GM19455 (cell line): ENCODE measurements at regions not wholly inside any gene's neighbourhood (a gene's known extent, or its start where the extent isn't known, plus 50 kb on each side); places are given as distances from the start of the nearest gene placed in this dataset.

Source experiments
- ATAC-seq: cut with Tn5 transposase; IDR thresholded peaks from one replicate; pipeline ENCODE4 v1.9.1; 2021; ENCODE audit not compliant: unreplicated experiment

DNA sequence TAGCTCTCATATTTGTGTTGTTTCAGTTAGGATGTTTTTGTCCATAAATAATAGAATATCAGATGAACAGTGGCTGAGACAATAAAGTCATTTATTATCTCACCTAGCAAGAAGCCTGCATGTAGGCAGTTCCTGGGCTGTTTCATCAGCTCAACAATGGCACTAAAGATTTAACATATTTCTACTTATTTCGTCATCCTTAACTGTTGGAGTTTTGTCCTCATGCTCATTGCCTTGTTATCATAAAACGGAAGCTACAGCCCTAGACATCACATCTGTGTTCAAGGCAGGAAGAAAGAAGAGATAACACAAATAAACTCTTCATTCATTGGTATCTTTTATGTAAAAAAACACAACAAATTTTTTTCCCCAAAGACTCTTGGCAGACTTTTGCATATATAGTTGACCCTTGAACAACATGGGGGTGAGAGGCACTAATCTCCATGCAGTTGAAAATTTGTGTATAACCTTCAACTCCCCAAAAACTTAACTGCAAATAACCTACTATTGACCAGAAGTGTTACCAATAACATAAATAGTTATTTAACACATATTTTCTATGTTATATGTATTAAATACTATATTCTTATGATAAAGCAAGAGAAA lies 277.2 kb upstream of the ADRA1B start:
- ATAC-seq: no peak

DNA sequence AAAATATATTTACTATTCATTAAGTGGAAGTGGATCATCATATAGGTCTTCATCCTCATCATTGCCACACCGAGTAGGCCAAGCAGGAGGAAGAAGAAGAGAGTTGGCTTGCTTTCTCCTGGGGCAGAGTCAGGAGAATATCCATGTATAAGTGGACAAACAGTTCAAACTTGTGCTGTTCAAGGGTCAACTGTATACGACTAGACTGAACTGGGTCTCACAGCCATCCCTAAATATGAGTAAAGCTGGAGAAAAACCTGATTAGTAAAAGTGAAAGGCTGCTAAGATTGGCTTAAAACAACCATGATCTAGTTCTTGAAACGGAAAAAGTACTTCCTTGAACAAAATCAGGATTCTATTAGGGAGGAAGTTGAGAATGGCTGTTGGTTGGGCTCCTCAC lies 276.7 kb upstream of the ADRA1B start:
- ATAC-seq: no peak

- no peak for ATAC-seq
Measured at GRCh38 chr5:159640446-159640845, 275.8 kb upstream of the ADRA1B start.

GRCh38 chr5:159640921-159641320 lies 275.4 kb upstream of the ADRA1B start:
- ATAC-seq: no peak

GRCh38 chr5:159641371-159642039 lies 274.8 kb upstream of the ADRA1B start:
- ATAC-seq: no peak

GRCh38 chr5:159642379-159642778 lies 273.9 kb upstream of the ADRA1B start:
- ATAC-seq: no peak

DNA sequence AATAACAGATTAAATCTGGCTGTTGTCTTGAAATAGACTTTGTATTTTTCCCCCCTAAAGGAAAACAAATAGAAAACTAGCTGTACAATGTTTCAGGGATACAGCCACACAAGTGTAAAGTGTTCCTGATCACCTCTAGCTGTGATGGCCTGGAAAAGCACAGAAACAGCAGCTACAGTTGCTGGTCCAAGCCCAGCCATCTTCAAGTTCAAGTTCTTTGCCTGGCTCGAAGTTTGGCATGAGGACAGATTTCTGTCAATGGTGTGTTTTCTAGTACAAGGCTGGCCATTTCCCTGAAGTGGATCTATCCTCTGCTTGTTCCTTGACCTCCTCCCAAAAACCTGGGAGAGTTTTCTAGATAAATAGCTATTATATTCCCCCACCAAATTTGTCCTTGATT lies 272.2 kb upstream of the ADRA1B start:
- no peak for ATAC-seq

- ATAC-seq: no peak
Measured at GRCh38 chr5:159645179-159645846, 271.0 kb upstream of the ADRA1B start.

GRCh38 chr5:159650803-159651202 lies 265.5 kb upstream of the ADRA1B start:
- ATAC-seq: no peak

- ATAC-seq: no peak
Measured at GRCh38 chr5:159655757-159656409, 260.4 kb upstream of the ADRA1B start.

GRCh38 chr5:159657298-159657697 lies 259.0 kb upstream of the ADRA1B start:
- no peak for ATAC-seq

DNA sequence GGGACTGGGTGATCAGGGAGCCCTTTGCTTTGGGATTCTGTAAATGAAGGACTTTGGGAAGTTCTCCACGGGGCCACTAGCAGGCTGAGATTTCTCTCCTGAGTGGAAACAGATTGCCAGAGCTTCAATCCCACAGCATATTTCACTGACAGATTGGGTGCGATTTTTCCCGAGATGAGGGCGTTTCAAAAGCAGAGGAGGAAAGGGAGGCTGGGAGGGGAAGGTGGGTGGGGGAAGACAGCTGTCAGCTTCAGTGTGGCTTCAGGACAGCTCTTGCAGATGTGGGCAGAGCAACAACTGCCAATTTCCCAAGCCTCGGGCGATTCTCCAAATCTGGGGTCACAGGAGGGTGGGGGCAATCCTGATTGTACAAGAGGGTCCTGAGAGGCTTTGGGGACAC lies 258.5 kb upstream of the ADRA1B start:
- no peak for ATAC-seq

- ATAC-seq: no peak
Measured at GRCh38 chr5:159658266-159658925, 257.9 kb upstream of the ADRA1B start.

- no peak for ATAC-seq
Measured at GRCh38 chr5:159660401-159660800, 255.9 kb upstream of the ADRA1B start.

- no peak for ATAC-seq
Measured at GRCh38 chr5:159663986-159664385, 252.3 kb upstream of the ADRA1B start.

DNA sequence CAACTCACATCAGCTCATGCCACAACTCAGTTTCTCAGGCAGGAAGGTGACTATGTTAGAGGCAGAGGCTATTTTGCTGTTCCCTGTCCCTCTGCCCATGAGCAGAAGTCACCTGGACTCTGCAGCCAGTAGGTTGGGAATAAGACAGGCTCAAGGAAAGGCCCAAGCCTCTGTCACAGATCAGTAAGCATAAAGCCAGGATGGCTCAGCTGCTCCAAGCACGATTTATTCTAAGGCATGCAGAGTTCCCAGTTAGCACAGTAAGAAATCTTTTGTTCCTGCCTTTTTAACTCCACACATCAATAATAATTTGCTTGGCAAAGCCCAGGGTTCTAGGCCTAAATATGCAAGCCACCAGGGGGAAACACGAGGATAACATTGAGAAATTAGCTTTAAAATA lies 249.0 kb upstream of the ADRA1B start:
- ATAC-seq: no peak

DNA sequence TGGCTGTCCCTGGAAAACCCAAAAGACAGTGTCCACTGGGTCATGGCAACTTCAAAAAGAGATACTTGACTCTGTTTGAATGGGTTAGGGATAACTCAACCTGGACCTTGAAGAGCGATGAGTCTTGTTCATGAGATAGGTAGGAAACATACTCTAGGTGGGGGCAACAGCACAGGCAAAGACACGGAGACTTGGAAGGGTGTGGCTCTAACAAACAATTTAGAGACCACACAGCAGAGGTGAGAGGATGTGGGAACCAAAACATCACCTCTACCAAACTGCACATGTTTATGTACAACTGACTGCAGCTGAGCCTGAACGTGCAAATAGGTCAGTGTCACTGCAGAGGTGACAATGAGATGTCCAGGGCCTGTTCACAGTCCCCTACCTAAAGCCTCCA lies 247.7 kb upstream of the ADRA1B start:
- no peak for ATAC-seq

DNA sequence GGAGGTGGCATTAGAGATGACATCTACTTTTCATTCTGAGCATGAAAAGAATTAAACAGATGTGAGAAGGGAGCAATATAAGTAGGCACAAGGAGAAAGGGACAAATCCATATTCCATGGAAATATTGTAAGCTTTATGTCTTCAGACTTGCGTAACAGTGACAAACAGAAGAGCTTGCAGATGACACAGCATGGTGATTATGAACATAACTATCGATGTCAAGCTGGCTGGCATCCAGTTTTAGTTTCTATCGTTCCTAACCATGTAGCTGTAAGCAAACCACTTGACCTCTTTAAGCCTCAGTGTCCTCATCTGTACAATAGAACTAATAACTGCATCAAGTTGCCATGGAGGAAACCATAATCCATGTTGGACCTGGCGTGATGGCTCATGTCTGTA lies 246.7 kb upstream of the ADRA1B start:
- ATAC-seq: no peak

GRCh38 chr5:159671886-159672285 lies 244.4 kb upstream of the ADRA1B start:
- no peak for ATAC-seq

GRCh38 chr5:159673538-159673937 lies 242.7 kb upstream of the ADRA1B start:
- no peak for ATAC-seq

- no peak for ATAC-seq
Measured at GRCh38 chr5:159678657-159679392, 237.5 kb upstream of the ADRA1B start.
